Epithelial cell of prostate (primary cell): ENCODE measurements at regions not wholly inside any gene's neighbourhood (a gene's known extent, or its start where the extent isn't known, plus 50 kb on each side); places are given as distances from the start of the nearest gene placed in this dataset.
"Not testable (repeated sequence)": the region's sequence is repeated elsewhere in the genome, so short reads cannot be mapped to it uniquely, and the experiment has no call there.

Experiments
- DNase-seq: peaks from one replicate; pipeline ENCODE4 v3.0.0-alpha.2; 2011; ENCODE audit warnings: low read depth, low spot score
- H3K27ac ChIP-seq: fragments of 450-650 bp; 2 replicates; pipeline ENCODE4 v1.5.1; 2017; ENCODE audit warnings: mild to moderate bottlenecking

DNA sequence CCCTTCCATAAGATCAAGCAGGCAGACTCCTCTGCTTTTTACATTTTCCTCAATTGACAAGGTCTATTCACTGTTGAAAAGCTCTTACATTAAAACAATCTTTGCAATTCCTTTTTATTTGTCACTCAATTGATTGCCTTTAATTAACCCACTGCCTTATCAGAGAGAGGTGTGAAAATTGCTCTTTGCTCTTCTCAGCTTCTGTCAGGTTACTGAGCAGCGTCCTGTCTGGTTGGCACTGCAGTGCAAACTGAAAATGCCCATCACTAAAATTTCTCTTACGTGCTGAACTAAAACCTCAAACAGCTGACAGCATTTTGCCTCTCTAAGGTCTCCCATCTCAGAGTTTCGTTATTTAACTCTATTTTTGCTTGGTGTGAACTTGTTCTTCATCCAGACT is 504.1 kb upstream of the ATXN7L3B start:
- no peak for DNase-seq
- H3K27ac ChIP-seq, result no peak overlapping the region

DNA sequence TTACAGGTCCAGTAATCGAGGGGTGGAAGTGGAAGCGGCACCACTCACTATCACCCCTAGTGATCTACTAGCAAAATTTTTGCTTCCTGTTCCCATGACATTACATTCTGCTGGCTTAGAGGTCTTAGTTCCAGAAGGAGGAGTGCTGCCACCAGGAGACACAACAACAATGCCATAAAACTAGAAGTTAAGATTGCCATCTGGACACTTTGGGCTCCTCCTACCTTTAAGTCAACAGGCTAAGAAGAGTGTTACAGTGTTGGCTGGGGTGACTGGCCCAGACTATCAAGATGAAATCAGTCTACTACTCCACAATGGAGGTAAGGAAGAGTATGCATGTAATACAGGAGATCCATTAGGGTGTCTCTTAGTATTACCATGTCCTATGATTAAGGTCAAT is 498.5 kb upstream of the ATXN7L3B start:
- DNase-seq, result not testable (repeated sequence)

DNA sequence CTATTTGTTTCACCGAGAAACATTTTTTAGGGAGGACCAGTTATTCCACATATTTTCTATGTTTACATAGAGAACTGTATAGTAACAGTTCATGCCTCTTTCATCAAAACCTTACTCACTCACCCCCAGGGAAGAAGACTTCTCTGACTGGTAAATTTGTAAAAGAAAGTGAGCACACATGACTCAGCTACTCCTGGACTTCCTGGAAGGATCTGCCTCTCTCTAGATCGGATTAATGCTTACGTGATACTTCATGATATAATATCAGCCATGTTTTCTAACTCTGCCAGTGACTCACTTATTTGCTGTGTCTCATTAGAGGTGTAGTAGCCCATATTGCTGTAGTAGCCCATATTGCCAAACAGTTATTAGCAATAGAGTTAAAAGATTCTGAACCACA is 494.3 kb upstream of the ATXN7L3B start:
- peak; percentile 99 for DNase-seq
- H3K27ac ChIP-seq, result peak overlapping the region; percentile 80

More for the DNA sequence above, 498.5 kb upstream of the ATXN7L3B start:
- H3K27ac ChIP-seq, result not testable (repeated sequence)

DNA sequence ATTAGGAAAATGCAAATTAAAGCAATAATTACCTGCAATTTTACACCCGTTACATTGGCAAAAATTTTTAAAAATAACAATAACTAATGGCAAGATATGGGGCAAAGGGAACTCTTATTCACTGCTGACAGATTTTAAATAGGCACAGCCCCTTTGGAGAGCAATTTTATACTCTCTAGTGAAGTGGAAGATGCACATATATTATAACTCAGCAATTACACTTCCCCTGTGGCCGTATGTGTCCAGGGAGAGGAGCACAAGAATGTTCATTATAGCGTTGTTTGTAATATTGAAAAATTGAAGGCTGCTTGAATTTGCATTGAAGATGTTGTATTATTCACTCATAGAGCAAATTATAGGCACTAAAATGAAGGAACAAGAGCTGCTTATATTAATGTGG is 488.3 kb upstream of the ATXN7L3B start:
- no peak for DNase-seq

DNA sequence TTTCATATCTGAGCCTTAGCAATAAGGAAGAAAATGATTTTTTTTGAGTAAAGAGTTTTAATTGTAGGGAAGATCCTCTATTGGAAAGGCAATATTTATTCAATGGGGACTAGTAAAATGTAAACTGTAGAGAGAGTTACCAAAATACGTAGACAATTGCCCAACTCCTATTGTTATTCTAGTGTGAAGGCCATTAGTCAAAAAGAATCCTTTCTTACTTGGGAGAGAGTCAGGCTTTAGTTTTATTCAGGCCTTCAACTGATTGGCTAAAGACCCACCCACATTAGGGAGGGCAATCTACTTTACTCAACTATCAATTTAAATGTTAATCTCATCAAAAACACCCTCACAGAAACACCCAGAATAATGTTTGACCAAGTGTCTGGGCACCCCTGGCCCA is 485.8 kb upstream of the ATXN7L3B start:
- H3K27ac ChIP-seq, result no peak overlapping the region
- DNase-seq, result no peak

More for the DNA sequence above, 488.3 kb upstream of the ATXN7L3B start:
- no peak overlapping the region for H3K27ac ChIP-seq

DNA sequence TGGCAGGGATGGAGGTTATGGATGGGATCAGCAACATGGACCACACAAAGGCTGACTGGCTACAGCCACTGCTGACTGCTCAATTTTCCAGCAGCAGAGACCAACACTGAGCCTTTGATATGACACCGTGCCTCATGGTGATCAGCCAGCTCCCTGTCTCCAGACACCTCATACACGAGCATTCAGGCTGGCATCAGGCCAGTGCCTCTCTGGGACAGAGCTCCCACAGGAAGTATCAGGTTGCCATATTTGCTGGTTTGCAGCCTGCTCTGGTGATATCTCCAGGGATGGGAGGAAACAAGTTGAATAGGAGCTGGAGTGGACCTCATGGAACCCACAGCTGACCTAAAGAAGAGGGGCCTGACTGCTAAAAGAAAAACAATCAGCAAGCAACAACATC is 471.2 kb upstream of the ATXN7L3B start:
- no peak overlapping the region for H3K27ac ChIP-seq
- no peak for DNase-seq

DNA sequence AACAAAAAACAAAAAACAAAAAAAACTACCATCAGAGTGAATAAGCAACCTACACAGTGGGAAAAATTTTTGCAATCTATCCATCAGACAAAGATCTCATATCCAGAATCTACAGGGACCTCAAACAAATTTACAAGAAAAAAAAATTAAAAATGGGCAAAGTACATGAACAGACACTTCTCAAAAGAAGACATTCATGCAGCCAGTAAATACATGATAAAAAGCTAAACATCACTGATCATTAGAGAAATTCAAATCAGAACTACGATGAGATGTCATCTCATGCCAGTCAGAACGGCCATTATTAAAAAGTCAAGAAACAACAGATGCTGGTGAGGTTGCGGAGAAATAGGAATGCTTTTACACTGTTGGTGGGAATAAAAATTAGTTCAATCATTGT is 466.5 kb upstream of the ATXN7L3B start:
- H3K27ac ChIP-seq, result no peak overlapping the region
- DNase-seq, result no peak

DNA sequence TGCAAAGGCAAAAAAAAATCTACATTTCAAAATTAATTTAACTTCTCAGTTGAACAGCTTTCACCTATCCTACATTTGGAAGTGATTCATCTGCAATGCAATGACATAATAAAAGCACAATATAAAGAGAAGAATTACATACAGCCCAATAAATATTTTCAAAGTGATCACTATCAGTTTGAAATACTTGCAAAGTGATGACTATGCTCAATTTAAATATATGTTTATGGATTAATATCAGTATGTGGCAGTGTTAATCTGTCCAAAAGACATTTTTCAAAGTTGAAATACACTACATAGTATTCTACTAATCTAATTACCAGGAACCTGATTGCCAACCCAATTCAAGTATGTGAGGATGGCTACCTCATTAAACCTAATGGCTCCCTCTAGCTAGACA is 460.7 kb upstream of the ATXN7L3B start:
- H3K27ac ChIP-seq, result no peak overlapping the region
- no peak for DNase-seq

DNA sequence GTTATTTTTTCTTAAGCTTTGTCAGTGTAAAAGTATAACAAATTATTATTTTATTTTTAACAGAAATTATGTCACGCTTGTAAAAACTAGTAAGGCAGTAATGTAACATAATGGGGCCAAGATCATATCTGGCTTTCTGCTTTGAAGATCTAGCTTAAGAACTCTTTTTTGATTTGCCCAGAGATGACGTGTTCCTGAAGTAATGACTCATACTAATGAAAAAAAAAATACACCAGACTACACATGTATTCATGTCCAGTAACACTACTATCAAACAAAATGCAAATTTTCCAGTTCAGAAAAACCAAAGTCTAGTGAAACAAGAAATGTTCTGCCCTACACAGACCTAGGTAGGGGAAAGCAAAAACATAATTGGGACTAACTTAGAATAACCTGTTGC is 432.2 kb upstream of the ATXN7L3B start:
- H3K27ac ChIP-seq, result no peak overlapping the region
- peak; percentile 39 for DNase-seq

DNA sequence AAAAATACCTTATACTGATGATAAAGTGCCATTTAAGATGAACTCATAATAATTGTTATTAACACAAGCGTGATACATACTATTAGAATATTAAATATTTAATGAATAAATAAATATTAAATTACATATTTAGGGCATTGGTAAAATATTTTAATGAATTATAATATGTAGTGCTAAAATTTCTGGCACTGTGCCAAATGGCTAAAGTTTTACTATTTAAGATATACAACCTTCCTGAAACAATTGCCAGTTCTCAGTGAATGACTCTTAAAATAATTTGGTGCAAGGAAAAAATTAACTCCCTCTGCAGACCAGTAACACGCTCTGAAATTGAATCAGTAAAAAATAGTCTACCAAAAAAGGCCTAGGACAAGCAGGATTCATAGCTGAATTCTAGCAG is 428.9 kb upstream of the ATXN7L3B start:
- H3K27ac ChIP-seq, result no peak overlapping the region
- DNase-seq, result no peak

DNA sequence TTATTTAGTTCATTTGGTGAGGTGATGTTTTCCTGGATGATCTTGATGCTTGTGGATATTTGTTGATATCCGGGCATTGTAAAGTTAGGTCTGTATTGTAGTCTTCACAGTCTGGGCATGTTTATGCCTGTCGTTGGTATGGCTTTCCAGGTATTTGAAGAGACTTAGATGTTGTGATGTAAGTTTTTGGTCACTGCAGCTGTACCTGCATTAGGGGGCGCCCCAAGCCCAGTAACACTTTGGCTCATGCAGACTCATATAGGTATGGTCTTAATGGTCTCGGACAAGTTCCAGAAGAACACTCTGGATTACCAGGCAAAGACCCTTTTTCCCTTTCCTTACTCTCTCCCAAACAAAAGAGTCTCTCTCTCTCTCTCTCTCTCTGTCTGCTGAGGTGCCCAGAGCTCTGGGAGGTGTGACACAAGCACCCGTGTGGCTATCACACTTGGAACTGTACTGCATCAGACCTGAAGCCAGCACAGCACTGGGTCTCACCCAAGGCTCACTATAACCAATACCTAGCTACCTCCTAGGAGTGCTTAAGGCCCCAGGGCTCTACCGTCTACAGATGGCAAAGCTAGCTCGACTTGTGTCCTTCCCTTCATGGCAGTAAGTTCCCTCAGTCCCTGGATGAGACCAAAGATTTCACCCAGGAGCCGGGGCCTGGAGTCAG is 425.8 kb upstream of the ATXN7L3B start:
- peak; percentile 49 for DNase-seq
- no peak overlapping the region for H3K27ac ChIP-seq

DNA sequence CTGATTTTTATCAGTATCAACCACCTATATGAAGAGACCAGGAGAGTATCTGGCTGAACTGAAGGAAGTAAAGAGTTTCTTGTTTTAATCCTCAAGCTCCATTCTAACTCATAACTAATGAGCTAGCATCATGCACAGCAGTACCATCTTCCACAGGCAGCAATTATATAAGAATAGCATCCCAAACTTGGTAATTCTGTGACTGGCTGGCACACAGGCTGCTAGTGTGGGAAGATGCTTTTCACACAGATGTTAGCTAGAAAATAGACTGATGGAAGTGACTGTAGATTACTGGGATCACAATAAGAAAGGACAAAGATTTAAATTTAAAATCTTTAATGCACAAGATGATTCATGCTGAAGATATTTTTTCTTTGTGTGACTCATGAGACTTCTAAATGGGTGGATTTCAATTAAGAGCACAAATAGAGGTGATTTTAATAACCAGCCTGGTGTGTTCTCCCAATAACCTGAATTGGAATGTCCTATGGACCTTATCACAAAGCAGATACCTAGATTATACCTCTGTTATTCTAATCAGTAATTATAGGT is 417.7 kb upstream of the ATXN7L3B start:
- no peak for DNase-seq
- H3K27ac ChIP-seq, result no peak overlapping the region

DNA sequence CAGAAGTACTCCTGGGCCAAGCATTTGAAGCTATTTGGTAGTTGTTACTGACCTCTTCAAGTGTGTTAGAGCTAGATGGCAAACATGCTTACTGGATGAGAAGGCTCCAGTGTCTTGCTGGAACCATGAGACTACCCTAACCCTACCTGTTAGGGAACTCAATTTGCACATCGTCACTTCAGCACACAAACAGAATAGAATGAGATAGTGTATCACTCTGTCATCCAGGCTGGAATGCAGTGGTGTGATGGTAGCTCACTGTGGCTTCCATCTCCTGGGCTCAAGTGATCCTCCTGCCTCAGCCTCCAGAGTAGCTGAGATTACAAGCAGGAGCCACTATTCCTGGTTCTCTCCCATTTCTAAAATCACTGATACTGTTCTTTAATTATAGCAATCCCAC is 417.0 kb upstream of the ATXN7L3B start:
- no peak for DNase-seq
- H3K27ac ChIP-seq, result no peak overlapping the region

DNA sequence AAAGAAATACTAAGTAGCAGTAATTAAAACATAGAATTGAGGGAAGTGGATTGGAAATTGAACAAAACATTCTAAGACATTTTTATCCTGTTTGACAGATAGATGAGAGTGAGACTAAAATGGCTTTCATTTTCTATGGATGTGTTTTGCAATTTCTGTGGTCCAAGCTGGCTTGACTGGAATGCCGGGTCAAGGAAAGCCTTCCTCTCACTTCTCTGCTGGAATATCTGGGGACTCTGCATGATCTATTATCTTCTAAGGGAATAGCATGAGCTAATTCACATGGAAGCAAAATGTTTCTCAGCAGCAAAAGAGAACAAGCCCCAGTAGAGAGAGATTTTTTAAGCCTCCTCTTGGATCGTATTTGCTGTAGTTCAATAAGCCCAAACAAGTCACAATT is 407.9 kb upstream of the ATXN7L3B start:
- H3K27ac ChIP-seq, result no peak overlapping the region
- DNase-seq, result no peak

DNA sequence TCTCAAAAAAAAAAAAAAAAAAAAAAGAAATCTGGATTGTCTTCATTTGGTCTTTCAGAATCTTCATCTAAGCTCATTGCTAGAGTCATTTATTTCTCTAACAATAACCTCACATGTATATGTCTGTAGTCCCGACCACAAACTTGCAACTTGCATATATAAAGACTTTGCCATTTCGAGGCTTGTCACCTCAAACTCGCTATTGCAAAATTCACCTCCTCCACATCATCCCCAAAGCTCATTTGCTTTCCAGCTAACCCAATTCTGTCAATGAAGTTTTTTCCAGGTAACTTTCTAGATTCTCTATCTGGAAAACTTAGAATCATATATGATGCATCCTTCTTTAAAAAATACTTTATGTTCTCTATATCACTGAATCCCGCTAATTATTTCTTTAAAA is 393.2 kb upstream of the ATXN7L3B start:
- DNase-seq, result no peak

DNA sequence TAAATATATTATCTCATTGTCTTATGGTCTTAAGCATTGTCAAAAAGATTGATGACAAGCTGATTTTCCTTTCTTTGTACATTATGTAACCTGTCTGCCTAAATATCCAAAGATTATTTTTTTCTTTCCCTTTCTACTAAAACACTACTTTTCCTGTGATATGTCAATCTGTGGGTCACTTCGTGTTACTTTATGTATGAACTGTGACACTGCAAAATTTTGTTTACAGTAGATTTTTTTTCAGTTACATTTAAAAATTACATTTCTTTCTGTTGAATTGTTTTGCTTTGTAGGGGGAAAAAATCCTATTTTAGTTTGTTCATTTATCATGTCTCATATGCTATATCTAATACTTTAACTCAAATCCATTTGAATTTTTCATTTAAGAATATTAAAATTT is 392.3 kb upstream of the ATXN7L3B start:
- no peak for DNase-seq
- no peak overlapping the region for H3K27ac ChIP-seq

More for the DNA sequence above, 393.2 kb upstream of the ATXN7L3B start:
- no peak overlapping the region for H3K27ac ChIP-seq

DNA sequence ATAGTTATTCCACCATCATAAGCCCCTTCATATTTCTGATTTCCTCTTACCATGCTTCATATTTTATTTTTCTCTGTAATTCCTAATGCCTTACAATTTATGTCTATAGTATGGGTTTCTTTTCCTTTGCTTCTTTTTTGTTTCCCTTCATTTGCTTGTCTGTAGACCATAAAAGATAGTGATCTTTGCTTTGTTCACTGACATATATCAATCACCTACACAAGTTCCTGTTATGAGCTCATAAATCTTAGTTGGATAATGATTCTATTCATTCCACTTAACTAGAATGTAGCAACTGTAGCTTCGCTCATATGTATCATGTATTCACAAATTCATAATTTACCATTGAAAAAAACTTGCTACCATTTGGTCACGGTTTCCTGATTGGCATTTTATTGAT is 388.8 kb upstream of the ATXN7L3B start:
- no peak overlapping the region for H3K27ac ChIP-seq
- no peak for DNase-seq

DNA sequence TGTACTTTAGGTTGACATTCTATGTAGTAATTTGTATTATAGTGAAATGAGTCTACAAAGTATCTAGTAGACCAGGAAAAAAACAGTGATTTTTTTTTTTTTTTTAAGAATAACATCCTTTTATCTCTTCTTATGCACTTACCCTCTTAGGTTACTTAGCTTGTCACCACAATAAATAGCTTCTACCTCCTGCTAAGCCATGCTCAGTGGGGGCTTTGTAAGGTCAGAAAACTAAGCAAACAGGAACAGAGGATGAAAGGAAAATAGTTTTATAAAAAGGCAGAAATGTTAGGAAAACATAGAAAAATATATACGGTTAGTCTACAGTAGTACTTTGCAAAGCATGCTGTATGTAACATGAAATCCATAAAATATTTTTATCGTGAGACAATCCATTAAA is 385.3 kb upstream of the ATXN7L3B start:
- DNase-seq, result no peak
- no peak overlapping the region for H3K27ac ChIP-seq

DNA sequence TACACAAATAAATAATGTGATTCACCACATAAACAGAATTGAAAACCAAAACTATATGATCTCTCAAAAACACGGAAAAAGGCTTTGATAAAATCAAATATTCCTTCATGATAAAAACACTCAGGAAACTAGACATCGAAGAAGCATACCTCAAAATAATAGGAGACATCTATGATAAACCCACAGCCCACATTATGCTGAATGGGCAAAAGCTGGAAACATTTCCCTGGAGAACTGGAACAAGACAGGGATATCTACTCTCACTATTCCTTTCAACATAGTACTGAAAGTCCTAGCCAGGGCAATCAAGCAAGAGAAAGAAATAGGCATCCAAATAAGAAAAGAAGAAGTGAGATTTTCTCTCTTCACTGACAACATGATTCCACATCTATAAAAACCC is 371.5 kb upstream of the ATXN7L3B start:
- DNase-seq, result no peak
- H3K27ac ChIP-seq, result no peak overlapping the region

DNA sequence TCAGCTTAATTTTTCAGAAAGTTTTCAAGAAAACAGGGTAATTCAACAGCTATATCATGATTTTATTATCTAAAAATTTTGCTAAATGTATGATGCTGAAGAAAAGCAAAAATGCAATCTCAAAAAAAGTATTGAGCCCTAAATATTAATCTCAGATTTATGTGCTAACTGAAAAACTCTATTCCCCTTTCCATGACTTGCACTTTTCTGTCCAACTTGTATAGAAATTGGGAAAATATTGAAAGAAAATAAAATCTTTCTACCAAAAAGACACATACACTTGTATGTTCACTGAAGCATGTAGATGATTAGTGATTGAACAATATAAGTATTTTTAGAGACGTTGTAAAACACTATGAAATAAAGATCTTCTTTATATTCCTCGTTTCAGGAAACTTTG is 368.0 kb upstream of the ATXN7L3B start:
- no peak overlapping the region for H3K27ac ChIP-seq
- no peak for DNase-seq

DNA sequence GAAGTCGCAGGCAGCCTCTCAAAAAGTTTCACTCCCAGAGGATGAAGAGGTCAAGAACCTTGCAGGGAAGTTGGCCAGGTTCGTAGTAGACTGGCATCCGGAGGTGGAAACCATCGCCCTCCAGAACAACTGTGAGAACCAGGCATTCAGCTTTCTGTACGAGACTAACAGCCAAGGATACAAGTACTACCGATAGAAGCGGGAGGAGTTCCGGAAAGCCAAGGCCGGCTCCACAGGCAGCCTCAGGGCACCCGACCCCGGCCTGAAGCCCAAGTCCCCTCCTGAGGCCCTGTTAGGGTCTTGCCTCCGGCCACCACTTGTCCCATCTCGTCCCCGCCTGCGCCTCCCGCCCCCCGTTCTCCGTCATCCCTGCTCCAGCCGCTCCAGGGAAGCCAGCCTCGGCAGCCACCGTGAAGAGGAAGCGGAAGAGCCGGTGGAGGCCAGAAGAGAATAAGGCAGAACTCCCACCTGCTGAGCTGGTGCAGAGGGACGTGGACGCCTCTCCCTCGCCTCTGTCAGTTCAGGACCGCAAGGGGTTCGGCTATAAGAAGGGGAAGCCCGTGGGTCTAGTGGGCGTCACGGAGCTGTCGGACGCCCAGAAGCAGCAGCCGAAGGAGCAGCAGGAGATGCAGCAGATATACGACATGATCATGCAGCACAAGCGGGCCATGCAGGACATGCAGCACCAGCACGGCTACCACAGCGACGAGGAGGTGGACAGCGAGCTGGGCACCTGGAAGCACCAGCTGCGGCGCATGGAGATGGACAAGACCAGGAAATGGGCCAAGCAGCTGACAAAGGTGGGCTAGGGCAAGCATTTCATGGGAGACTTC is 366.8 kb upstream of the ATXN7L3B start:
- no peak overlapping the region for H3K27ac ChIP-seq
- no peak for DNase-seq
